ENCODE measurements at regions not wholly inside any gene's neighbourhood (a gene's known extent, or its start where the extent isn't known, plus 50 kb on each side); places are given as distances from the start of the nearest gene placed in this dataset.

GRCh38 chr5:106923409-106923808 is 747.3 kb downstream of the EFNA5 start:
- Histone ChIP-seq H3K4me3 (replicated peaks in 1 of 3; ENCODE audit: insufficient read depth in 1 of 3, low read depth in 1 of 3, low read length in 3 of 3) (no peak overlapping the region), H3K27ac (ENCODE audit: insufficient read depth, low read depth, low read length) (no peak overlapping the region), H3K9ac (replicated peaks; ENCODE audit: extremely low read depth, insufficient read depth, low read length) (no peak overlapping the region), H4K20me1 (replicated peaks; ENCODE audit: control insufficient read depth, extremely low read depth, insufficient read depth, low read length) (no peaks in the 10 kb centered on the region), H3K9me1 (replicated peaks; ENCODE audit: control insufficient read depth, extremely low read depth, insufficient read depth, low read length) (no peaks in the 10 kb centered on the region), H3K4me1 (ENCODE audit: control insufficient read depth, extremely low read depth, insufficient read depth, low read length) (no peaks in the 10 kb centered on the region), H3K36me3 (ENCODE audit: control insufficient read depth in 2 of 2, extremely low read depth in 1 of 2, insufficient read depth in 2 of 2, low read length in 2 of 2) (no peaks in the 10 kb centered on the region), H3K9me3 (replicated peaks; ENCODE audit: control insufficient read depth, insufficient read depth, low read length) (no peaks in the 10 kb centered on the region), H3K27me3 (ENCODE audit: control insufficient read depth in 2 of 2, insufficient read depth in 2 of 2, low read length in 2 of 2) (no peaks in the 10 kb centered on the region), H3K79me2 (ENCODE audit: control insufficient read depth, insufficient read depth, low read length) (no peaks in the 10 kb centered on the region), H3K4me2 (ENCODE audit: insufficient read depth, low read length) (no peak overlapping the region), H2AFZ (ENCODE audit: low read depth, low read length) (no peak overlapping the region)
- no peak for DNase-seq (ENCODE audit: low read depth, low spot score)
- intact Hi-C loops (cut with micrococcal nuclease) (no loop called here), dilution Hi-C loops (cut with MboI; ENCODE audit: extremely low pct_ligation_motif_present, low sequenced_read_pairs) (no loop called here)
- no peak for FAIRE-seq
- ChIA-PET POLR2A (no interaction called here), CTCF (interaction anchor here (0.6 kb wide), 1 partner anchor 1082 kb away, joined by 3 read pairs; no protein-coding TSS in a partner anchor)
- BruUV-seq (replicated peaks), result no TSS peak
- TF ChIP-seq JUN (IDR thresholded peaks at IDR 0.05; ENCODE audit: borderline replicate concordance, insufficient read depth, insufficient read length, low read depth) (no peak), MYC (IDR thresholded peaks at IDR 0.05; ENCODE audit: low read depth, low read length) (no peak), FOS (IDR thresholded peaks at IDR 0.05; ENCODE audit: borderline replicate concordance, insufficient read depth, low read length) (no peak), CTCF (IDR thresholded peaks at IDR 0.05; ENCODE audit: extremely low read depth in 1 of 2, insufficient read depth in 1 of 2, low read depth in 1 of 2, low read length in 2 of 2) (no peak), EZH2 (IDR thresholded peaks at IDR 0.05; ENCODE audit: borderline replicate concordance, low read depth, low read length, severe bottlenecking) (no peak), POLR2AphosphoS5 (IDR thresholded peaks at IDR 0.05; ENCODE audit: insufficient read depth, low read depth, low read length) (no peak), MAX (IDR thresholded peaks at IDR 0.05; ENCODE audit: insufficient read depth, insufficient read length) (no peak), GATA2 (IDR thresholded peaks at IDR 0.05; ENCODE audit: insufficient read depth, insufficient read length, low read depth, low read length) (no peak), POLR2A (IDR thresholded peaks at IDR 0.05; ENCODE audit: low read depth, low read length) (no peak)

Data from endothelial cell of umbilical vein (primary cell).